Keratinocyte (primary cell): ENCODE measurements at regions not wholly inside any gene's neighbourhood (a gene's known extent, or its start where the extent isn't known, plus 50 kb on each side); places are given as distances from the start of the nearest gene placed in this dataset.

Source experiments
- DNase-seq: peaks from one replicate; pipeline ENCODE4 v3.0.0-alpha.2; 2011; ENCODE audit warnings: low read depth, missing footprints, low spot score
- FAIRE-seq: peaks from 2 replicates; lab custom pipeline; 2011; peaks lifted over from hg19 to GRCh38; lab: Jason Lieb, UNC
- H2AFZ ChIP-seq: 2 replicates; pipeline ENCODE4 v1.6.0; 2012; ENCODE audit warnings: low read length, control low read depth, inconsistent platforms; ENCODE audit not compliant: control insufficient read depth
- H3K27ac ChIP-seq: 2 replicates; pipeline ENCODE4 v1.5.1; 2011; ENCODE audit warnings: low read length; ENCODE audit not compliant: control insufficient read depth, insufficient read depth
- H3K27me3 ChIP-seq: 3 replicates; pipeline ENCODE4 v1.6.0; 2011; ENCODE audit warnings: low read length; ENCODE audit not compliant: control insufficient read depth, insufficient read depth; ENCODE audit errors: extremely low read depth
- H3K36me3 ChIP-seq, 2 experiments: 2 replicates in 1 of 2; 3 replicates in 1 of 2; pipeline ENCODE4 v1.5.1; 2011; ENCODE audit warnings: low read length in 2 of 2, mild to moderate bottlenecking in 1 of 2; ENCODE audit not compliant: control insufficient read depth in 2 of 2, insufficient read depth in 2 of 2; ENCODE audit errors: extremely low read depth in 1 of 2
- H3K4me1 ChIP-seq: 3 replicates; pipeline ENCODE4 v1.5.1; 2011; ENCODE audit warnings: low read length; ENCODE audit not compliant: control insufficient read depth, insufficient read depth; ENCODE audit errors: extremely low read depth
- H3K4me2 ChIP-seq: 3 replicates; pipeline ENCODE4 v1.6.0; 2011; ENCODE audit warnings: low read depth, low read length; ENCODE audit not compliant: control insufficient read depth, insufficient read depth; ENCODE audit errors: extremely low read depth
- H3K4me3 ChIP-seq, 3 experiments: fragments of 200-600 bp in 1 of 3; sonication (generic) in 1 of 3; 2 replicates in 2 of 3; 3 replicates in 1 of 3; pipeline ENCODE4 v1.5.1; 2011 to 2016; ENCODE audit warnings: low read length in 3 of 3, mild to moderate bottlenecking in 3 of 3, control low read depth in 2 of 3, inconsistent platforms in 1 of 3, low read depth in 1 of 3, mixed read lengths in 1 of 3, mixed run types in 1 of 3, moderate library complexity in 1 of 3; ENCODE audit not compliant: control insufficient read depth in 2 of 3, insufficient read depth in 2 of 3; ENCODE audit errors: extremely low read depth in 1 of 3
- H3K79me2 ChIP-seq: 2 replicates; pipeline ENCODE4 v1.6.0; 2012; ENCODE audit warnings: low read length; ENCODE audit not compliant: control insufficient read depth, insufficient read depth
- H3K9ac ChIP-seq: 3 replicates; pipeline ENCODE4 v1.6.0; 2011; ENCODE audit warnings: low read length; ENCODE audit not compliant: control insufficient read depth, insufficient read depth; ENCODE audit errors: extremely low read depth
- H3K9me1 ChIP-seq: 3 replicates; pipeline ENCODE4 v1.6.0; 2011; ENCODE audit warnings: low read length; ENCODE audit not compliant: control insufficient read depth, insufficient read depth; ENCODE audit errors: extremely low read depth
- H3K9me3 ChIP-seq: 2 replicates; pipeline ENCODE4 v1.5.1; 2012; ENCODE audit warnings: low read depth, low read length; ENCODE audit not compliant: control insufficient read depth
- H4K20me1 ChIP-seq: 3 replicates; pipeline ENCODE4 v1.6.0; 2011; ENCODE audit warnings: low read length; ENCODE audit not compliant: control insufficient read depth, insufficient read depth; ENCODE audit errors: extremely low read depth
- EZH2 ChIP-seq: IDR thresholded peaks from one replicate; pipeline ENCODE4 v1.6.1; 2012; ENCODE audit warnings: inconsistent platforms, mild to moderate bottlenecking, low read length, moderate library complexity
- dilution Hi-C: fragments of 300-500 bp; cut with MboI; formaldehyde crosslinking; loops from one replicate; pipeline ENCODE4 v1.7.0; 2020; ENCODE audit warnings: low sequenced_read_pairs; ENCODE audit not compliant: extremely low pct_ligation_motif_present
- TF ChIP-seq, protein P1 (sequence below), 3 experiments: IDR thresholded peaks in 1 of 3; conservative IDR thresholded peaks in 1 of 3; optimal IDR thresholded peaks in 1 of 3; 2 replicates in 2 of 3; 3 replicates in 1 of 3; pipeline versions ENCODE3 to v1.5.1; 2011; ENCODE audit warnings: low read length in 3 of 3, mild to moderate bottlenecking in 3 of 3, moderate library complexity in 2 of 3, control low read depth in 1 of 3, inconsistent platforms in 1 of 3; ENCODE audit not compliant: insufficient read depth in 2 of 3; ENCODE audit errors: extremely low read depth in 1 of 3

DNA sequence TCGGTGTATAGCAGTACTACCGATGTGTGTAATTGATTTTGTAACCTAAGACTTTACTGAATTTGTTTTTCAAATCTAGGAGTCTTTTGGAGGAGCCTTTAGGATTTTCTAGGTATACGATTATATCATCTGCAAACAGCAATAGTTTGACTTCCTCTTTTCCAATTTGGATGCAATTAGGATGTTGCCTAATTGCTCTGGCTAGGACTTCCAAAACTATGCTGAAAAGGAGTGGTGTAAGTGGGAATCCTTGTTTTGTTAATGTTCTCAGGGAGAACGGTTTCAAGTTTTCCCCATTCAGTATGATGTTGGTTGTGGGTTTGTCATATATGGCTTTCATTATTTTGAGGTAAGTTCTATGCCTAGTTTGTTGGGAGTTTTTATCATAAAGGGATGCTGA lies 171.6 kb upstream of the PDE3A start:
- Histone ChIP-seq H4K20me1 (no peaks in the 10 kb centered on the region), H3K4me1 (no peaks in the 10 kb centered on the region), H3K9me1 (no peaks in the 10 kb centered on the region), H3K4me2 (no peak overlapping the region), H2AFZ (no peak overlapping the region), H3K4me3 (no peak overlapping the region), H3K9me3 (no peaks in the 10 kb centered on the region), H3K79me2 (no peaks in the 10 kb centered on the region), H3K9ac (no peak overlapping the region), H3K27me3 (no peaks in the 10 kb centered on the region), H3K27ac (no peak overlapping the region), H3K36me3 (no peaks in the 10 kb centered on the region)
- dilution Hi-C loops = no loop called here
- DNase-seq (no peak), FAIRE-seq (no peak)
- TF ChIP-seq EZH2 = no peak
- TF ChIP-seq, protein P1, sequence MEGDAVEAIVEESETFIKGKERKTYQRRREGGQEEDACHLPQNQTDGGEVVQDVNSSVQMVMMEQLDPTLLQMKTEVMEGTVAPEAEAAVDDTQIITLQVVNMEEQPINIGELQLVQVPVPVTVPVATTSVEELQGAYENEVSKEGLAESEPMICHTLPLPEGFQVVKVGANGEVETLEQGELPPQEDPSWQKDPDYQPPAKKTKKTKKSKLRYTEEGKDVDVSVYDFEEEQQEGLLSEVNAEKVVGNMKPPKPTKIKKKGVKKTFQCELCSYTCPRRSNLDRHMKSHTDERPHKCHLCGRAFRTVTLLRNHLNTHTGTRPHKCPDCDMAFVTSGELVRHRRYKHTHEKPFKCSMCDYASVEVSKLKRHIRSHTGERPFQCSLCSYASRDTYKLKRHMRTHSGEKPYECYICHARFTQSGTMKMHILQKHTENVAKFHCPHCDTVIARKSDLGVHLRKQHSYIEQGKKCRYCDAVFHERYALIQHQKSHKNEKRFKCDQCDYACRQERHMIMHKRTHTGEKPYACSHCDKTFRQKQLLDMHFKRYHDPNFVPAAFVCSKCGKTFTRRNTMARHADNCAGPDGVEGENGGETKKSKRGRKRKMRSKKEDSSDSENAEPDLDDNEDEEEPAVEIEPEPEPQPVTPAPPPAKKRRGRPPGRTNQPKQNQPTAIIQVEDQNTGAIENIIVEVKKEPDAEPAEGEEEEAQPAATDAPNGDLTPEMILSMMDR (optimal IDR thresholded peaks at IDR 0.05 in 1 of 3, IDR thresholded peaks at IDR 0.05 in 1 of 3, conservative IDR thresholded peaks at IDR 0.05 in 1 of 3; ENCODE audit: extremely low read depth in 1 of 3, insufficient read depth in 2 of 3, low read length in 3 of 3) = no peak

DNA sequence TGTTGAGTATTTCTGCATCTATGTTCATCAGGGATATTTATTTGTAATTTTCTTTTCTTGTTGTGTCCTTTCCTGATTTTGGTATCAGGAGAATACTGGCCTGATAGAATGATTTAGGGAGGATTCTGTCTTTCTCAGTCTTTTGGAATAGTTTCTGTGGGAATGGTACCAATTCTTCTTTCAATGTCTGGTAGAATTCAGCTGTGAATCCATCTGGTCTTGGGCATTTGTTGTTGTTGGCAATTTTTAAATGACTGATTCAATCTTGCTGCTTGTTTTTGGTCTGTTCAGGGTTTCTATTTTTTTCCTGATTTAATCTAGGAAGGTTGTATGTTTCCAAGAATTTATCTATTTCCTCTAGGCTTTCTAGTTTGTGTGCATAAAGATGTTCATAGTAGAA lies 170.9 kb upstream of the PDE3A start:
- no peak overlapping the region for H2AFZ ChIP-seq
- dilution Hi-C loops = no loop called here
- no peak overlapping the region for H3K9ac ChIP-seq
- H3K27ac ChIP-seq = no peak overlapping the region
- H3K9me1 ChIP-seq = no peaks in the 10 kb centered on the region
- FAIRE-seq (no peak), DNase-seq (no peak)
- no peak overlapping the region for H3K4me2 ChIP-seq
- no peaks in the 10 kb centered on the region for H3K9me3 ChIP-seq
- no peaks in the 10 kb centered on the region for H3K4me1 ChIP-seq
- no peaks in the 10 kb centered on the region for H3K36me3 ChIP-seq
- no peaks in the 10 kb centered on the region for H3K27me3 ChIP-seq
- no peak overlapping the region for H3K4me3 ChIP-seq
- no peaks in the 10 kb centered on the region for H3K79me2 ChIP-seq
- H4K20me1 ChIP-seq = no peaks in the 10 kb centered on the region
- TF ChIP-seq EZH2 = no peak
- TF ChIP-seq, protein P1 (optimal IDR thresholded peaks at IDR 0.05 in 1 of 3, IDR thresholded peaks at IDR 0.05 in 1 of 3, conservative IDR thresholded peaks at IDR 0.05 in 1 of 3; ENCODE audit: extremely low read depth in 1 of 3, insufficient read depth in 2 of 3, low read length in 3 of 3) = no peak
